ENCODE measurements at regions not wholly inside any gene's neighbourhood (a gene's known extent, or its start where the extent isn't known, plus 50 kb on each side); places are given as distances from the start of the nearest gene placed in this dataset.
"Not testable (repeated sequence)": the region's sequence is repeated elsewhere in the genome, so short reads cannot be mapped to it uniquely, and the experiment has no call there.

DNA sequence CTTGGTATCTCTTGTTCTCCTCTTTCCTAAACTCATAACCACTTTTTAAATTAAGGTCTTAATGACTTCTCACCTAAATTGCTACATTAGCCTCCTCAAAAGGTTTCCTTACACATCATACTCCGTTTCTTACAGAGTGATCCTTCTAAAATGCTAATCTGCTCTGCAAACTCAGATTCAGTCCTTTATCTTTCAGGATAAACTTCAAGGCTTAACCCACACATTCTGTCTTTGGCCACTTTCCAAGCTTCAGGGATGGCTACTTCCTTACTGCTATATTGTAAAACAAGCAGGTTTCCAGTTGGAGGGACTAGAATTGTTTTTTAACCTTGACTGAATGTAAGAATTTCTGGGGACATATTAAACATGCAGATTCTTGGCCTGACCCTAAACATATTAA, 105.5 kb upstream of the CHD1 start:
- no peak for DNase-seq

DNA sequence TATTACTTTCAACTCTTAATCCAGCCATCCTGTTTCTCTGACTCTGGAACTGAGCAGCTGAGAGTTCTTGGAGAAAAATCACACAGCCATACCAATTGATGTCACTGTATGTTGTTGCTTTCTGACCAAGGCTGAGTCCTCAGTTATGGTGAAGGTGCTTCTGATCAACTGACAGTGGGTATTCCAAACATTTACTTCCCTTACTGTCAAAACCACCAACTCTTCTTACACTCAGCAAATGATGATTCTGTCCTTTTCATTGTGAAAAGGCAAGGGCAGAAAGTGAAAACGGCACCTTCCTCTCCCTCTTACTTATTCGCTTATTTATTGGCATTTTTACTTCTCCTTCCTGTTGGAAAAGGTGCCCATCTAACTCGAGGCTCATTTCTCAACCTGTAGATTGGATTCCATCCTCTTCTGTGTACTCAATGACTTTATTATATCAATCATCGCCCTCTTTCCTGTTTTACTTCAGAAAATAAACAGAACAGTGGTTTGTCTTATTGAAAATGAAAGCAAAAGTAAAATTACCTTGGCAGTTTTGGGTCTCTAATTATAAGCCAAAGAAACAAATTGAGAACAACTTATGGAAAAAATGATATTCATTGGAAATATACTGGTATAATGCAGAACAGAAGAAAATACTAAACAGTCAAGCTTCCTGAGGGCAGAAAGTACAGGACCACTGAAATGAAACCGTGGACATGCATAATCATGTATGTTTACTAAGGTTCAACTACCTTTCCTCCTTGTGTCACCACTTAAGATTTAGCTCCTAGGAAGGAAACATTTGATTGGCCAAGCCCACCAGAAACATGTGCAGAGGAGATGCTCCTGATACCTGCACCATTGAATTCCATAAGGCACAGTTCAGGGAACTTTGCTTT, 104.5 kb upstream of the CHD1 start:
- no peak for DNase-seq

DNA sequence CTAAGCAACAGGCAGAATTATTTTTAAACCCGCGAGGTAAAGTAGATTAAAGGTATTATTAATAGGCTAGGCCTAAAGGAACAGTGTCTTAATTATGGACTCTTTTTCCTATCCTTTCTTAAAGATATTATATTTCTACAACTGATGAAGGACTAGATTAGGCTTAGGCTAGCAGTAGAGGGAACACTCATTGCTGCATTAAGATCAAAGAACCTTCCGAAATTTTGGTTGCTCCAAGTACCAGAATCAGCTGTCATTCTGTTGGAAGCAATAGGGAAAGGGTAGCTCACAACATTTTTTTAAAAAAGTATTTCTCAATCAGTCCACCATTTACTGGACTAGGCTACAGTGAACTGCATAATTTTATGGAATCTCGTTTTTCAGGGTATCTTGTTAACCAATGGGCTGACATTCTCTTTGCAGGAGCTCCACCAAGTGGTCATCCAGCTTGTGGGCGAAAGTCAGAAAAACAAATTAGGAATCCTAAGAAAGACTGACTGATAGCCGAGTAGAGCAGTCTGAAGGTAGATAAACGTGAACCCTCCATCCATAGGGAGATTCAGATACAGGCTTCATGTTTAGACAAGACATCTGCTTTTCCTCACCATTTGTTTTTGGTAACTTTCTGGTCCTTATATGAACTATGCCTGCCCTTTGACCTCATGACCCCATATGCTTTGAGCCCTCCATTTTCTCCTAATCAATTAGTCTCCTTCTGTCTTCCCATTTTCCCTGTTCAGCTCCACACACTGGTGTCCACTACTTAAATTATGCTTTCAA, 103.6 kb upstream of the CHD1 start:
- DNase-seq: no peak

DNA sequence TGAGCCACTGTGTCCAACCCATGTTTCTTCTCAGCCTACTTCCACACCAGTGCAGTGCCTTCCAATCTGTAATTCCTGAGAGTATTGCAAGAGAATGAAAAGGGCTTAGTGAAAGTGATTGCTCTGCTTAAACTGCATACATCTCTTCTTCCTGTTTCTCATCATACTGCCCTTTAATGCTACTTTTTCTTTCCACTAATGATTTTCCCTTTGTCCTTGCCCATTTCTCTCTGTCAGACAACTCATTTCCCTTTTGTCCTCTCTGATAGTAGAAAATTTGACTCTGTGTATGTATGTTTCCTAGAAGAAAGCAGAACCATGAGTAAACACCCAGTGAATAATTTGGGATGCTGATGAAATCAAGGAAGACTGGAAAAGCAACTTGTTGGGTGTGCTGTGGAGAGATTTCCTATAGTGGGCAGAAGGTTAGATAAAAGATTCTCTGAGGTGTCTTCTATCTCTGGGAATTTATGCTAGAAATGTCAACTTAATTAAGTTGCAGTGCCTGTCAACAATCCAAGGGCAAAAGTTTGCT, 102.2 kb upstream of the CHD1 start:
- DNase-seq: no peak

DNA sequence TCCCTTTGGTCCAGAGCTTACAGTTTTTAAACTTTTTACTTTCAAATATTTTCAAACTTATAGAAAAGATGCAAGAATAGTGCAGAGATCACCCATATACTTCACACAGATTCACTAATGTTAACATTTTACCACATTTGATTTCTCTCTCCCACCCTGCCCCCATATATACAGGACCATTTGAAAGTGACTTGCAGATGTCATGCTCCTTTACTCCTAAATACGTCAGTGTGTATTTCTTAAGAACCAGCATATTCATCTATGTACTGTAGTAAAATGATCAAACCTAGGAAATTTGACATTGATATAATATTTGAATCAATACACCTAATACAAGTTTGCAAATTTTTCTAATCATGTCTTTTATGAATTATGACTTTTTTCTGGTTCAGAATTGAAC, 100.4 kb upstream of the CHD1 start:
- DNase-seq: no peak

DNA sequence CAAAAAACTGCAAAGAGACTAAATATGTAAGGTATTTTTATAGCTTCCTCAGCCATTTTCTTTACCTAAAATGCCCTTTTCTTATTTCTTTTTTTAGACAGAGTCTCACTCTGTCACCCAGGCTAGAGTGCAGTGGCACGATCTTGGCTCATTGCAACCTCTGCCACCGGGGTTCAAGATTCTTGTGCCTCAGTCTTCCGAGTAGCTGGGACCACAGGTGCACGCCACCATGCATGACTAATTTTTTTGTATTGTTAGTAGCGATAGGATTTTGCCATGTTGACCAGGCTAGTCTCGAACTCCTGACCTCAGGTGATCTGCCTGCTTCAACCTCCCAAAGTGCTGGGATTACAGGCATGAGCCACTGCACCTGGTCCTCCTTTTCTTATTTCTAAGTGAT, 99.4 kb upstream of the CHD1 start:
- not testable (repeated sequence) for DNase-seq

DNA sequence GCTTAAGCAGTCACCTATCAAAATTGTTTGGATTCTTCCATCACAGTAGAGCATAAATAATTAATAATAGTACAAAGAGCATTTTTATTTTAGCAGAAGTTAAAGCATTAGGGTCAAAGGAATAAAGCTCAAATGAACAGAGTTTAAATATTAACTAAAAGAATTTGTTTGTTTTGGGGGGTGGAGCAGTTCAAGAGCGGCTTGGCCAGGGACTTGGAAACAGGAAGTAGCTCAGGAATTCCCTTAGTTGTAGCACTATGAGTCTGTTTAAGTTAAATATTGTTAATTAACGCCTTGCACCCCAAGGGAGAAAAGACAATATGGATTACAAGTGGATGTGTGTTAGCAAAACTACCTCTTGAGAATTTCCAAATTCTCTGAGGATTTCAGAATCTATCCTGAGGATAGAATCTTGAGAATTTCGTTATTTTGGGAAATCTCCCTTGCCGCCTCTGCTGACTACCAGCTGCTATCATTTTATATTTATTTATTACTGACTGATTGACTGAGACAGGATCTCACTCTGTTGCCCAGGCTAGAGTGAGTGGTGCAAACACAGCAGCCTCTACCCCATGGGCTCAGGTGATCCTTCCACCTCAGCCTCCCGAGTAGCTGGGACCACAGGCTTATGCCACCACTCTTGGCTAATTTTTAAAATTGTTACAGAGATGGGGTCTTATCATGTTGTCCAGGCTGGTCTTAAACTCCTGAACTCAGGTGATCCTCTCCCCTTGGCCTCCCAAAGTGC, 96.7 kb upstream of the CHD1 start:
- no peak for DNase-seq

DNA sequence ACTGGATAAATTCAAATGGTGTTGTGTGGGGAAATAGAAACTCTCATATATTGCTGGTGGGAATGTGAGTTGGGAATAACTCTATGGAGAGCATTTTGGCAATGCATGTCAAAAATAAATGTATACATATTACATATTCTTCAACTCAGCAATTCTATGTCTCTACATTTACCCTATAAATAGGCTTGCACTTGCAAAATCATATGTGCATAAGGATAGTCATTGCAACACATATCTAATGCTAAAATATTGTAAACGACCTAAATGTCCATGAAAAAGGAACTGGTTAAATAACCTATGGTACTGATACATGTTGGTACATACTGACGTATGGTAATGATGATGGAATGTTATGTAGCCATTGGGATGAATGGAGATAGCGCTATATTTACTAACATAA, 94.5 kb upstream of the CHD1 start:
- DNase-seq: no peak

DNA sequence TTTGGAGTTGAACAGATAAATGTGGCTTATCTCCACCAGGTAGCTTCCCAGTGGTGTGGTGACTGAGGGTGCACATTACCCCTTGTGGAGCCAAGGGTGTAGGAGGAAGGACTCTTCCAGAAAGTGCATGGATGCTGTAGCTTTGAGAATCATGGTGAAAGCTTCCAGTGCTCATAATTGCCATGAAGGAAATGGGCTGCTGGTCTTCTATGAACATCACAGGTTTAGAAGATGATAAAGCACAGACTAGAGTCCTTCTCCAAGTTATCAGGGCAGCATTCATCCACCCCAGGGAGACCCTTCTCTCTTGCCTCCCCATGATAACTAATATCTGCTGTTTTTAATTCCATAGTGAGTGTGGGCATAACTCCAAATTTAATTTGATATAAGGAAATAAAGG, 93.4 kb upstream of the CHD1 start:
- no peak for DNase-seq

DNA sequence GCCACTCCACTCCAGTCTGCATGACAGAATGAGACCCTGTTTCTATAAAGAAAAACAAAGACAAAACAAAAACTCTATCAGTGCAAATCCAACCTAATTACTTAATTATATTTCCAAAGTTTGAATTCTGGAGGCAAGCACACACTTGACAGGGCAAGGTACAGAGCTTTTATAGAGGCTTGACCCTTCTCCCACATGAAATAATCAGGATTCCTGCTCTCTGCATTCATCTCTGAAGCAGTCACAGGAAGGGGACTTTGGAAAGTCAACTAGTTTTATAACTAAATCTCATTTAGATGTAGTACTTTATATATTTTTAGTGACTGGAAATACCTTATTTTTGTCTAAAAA, 91.9 kb upstream of the CHD1 start:
- no peak for DNase-seq

DNA sequence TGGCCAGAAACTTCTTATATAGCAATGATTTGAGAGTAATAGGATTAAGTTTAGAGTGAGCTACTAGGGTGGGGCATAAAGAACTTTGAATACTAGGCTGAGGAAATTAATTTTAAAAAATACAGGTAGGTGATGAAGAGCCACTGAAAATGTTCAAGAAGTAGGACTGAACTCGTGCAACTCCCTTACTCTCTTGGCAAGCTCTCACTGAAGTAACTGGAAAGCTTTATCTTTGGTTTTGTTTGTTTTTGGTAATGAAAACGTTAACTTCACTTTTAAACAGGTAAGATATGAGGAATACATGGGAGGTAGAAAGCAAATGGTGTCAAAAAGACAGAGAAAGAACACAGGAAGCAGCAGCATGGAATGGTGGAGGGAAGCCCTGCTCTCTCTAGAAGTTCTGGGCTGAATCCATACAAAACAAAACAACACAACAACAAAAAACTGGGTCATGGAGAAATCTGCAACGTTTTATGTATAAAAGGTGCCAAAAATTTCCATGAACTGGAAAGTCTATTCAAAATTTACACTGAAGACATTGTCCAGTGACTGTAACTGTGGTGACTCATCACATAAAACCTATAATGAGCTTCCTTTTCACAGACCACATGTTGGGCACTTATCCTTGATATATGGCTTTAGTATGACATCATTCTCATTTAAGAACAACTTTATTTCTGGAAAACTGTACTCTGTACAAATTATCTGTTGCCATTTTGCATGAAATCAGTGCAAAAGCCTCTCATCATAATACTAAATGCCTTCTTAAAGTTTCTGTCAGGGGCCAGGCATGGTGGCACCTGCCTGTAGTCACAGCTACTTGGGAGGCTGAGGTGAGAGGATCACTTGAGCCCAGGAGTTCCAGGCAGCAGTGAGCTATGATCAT, 91.2 kb upstream of the CHD1 start:
- no peak for DNase-seq

DNA sequence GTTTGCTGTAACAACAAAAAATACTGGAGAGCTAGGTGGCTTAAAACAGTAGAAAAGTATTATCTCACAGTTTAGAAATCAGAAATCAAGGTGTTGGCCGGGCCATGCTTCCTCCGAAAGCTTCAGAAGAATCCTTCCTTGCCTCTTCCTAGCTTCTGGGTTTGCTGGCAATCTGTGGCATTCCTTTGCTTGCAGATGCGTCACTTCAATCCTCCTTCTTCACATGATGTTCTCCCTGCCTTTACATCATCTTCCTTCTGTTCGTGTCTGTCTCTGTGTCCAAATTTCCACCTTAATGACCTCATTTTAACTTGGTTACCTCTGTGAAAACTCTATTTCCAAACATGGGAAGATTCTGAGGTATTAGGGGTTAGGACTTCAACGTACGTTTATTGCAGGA, 90.4 kb upstream of the CHD1 start:
- DNase-seq: no peak

DNA sequence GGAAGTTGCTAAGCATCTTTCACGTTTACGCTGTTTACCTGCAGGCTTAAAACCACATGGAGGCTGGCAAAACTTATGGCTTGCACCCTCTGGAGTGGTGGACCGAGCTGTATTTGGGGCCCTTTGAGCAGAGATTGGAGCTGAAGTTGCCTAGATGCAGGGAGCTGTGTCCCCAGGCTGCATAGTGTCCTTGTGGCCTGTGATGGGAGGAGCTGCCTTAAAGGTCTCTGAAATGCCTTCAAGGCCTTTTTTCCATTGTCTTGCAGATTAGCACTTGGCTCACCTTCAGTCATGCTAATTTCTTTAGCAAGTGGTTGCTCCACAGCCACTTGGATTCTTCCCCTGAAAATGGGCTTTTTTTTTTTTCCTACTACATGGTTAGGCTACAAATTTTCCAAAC, 81.5 kb upstream of the CHD1 start:
- no peak for DNase-seq

DNA sequence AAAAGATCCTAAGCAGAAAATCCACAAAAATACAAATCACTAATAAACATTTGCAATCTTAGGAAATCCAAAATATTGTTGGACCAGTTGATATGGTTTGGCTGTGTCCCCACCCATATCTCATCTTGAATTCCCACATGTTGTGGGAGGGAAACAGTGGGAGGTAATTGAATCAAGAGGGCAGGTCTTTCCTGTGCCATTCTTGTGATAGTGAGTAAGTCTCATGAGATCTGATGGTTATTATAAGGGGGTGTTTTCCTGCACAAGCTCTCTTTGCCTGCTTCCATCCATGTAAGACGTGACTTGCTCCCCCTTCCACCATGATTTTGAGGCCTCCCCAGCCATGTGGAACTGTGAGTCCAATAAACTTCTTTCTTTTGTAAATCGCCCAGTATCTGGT, 79.2 kb upstream of the CHD1 start:
- not testable (repeated sequence) for DNase-seq

DNA sequence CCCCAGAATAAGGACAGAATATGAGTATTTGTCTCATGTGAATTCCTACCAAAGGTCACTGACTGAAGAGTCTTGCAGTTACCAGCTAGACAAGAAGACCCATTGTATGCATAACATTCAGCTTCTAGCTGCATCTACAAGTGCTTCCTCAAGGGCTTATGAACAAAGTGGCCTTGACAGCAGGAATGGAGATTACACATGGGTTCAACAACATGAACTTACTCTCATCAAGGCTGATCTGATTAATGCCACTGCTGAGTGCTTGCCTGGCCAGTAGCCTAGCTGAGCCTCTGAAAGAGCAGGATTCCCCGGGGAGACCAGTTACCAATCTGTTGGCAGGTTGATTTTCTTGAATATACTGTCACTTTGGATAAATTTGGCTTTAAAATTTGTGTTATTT, 76.7 kb upstream of the CHD1 start:
- no peak for DNase-seq

DNA sequence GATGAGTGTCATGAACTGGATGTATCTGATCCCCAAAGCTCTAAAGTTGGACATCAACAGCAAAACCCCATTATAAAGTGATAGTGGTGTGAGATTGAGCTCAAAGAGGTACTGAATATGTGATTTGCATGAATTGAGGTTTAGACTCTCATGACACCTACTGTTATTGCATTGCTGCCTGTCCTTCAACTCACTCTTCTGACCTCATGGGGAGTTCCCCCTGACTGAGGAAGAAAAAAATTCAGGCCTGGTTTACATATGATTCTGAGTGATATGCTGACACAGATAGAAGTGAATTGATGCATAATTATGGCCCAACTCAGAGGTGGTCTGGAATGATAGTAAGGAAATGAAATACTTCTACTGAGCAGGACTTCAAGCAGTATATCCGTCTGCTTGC, 76.2 kb upstream of the CHD1 start:
- no peak for DNase-seq

DNA sequence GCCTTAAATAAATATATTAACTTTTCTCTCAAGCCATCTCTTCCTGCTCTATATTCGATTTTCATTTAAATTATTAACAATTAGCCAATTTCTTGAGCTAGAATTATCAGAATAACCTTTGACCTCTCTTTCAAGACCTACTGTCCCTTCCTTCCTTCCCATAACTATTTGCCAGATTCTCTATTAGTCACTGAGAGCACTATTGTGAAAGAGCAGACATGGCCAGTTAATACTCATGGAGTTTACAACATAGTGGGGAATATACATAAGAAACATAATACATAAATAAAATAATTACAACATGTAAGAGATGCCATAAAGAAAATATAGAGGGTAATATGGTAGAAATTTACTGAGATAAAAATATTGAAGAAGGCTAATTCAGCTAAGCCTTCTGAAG, 72.1 kb upstream of the CHD1 start:
- no peak for DNase-seq

DNA sequence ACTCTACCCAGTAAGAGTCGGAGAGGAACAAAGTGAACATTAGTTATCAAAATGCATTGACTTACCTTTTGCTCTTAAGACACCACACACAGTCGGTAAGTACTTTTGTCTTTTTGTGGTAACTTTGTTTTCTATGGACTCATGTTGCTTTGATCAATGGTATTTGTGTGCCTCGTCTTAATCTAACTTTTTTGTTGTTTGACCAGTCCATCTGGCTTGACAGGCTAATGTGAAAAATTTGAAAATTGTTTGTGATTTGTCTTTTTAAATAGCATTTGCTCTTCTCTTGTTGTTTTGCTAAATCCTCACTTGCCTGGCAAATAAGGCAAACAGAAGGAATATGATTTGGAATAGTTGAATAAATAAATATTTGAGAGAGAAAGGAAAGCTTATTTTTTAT, 71.4 kb upstream of the CHD1 start:
- DNase-seq: no peak

DNA sequence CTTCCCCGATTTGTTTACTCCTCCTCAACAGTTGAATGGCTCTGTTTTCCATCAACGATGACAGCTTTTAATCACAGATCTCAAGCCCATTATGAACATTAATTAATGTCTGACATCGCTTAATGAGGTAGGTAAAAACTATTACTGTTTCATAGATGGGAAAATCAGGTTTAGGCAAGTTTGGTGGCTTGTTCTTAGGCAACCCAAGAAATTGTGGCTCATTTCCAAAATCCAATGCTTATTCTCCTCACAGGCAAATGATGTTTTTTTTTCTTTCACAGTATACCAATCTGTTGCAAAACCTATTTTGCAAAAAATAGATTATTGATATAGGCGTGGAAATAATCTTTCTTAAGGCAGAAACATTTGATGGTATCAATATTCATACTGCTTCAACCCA, 70.8 kb upstream of the CHD1 start:
- DNase-seq: no peak

DNA sequence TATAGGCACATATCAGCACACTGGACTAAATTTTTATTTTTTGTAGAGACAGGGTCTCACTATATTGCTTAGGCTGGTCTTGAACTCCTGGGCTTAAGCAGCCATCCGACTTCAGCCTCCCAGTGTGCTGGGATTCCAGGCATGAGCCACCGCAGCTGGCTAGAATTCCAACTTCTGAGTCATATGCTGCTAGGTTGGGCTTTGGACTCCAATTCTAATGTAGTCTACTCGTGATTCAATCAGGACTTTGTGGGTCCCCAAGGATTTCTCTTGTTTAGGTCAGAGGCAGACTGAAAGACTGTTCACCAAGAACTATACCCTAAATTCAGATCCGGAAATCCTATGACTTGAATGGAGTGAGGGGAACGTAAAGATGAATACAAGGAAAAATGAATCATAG, 68.2 kb upstream of the CHD1 start:
- no peak for DNase-seq

DNA sequence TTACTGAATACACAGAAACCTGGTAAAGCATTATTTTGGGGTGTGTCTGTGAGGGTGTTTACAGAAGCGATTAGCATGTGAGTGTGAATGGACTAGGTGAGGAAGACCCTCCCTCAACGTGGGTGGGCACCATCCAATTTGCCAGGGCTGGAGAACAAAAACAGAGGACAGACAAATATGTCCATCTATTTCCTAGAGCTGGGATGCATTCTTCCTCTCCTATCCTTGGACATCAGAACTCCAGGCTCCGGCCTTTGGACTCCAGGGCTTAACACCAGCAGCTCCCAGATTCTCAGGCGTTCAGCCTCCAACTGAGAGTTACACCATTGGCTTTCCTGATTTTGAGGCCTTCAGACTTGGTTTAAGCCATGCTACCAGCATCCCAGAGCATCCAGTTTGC, 65.8 kb upstream of the CHD1 start:
- no peak for DNase-seq

DNA sequence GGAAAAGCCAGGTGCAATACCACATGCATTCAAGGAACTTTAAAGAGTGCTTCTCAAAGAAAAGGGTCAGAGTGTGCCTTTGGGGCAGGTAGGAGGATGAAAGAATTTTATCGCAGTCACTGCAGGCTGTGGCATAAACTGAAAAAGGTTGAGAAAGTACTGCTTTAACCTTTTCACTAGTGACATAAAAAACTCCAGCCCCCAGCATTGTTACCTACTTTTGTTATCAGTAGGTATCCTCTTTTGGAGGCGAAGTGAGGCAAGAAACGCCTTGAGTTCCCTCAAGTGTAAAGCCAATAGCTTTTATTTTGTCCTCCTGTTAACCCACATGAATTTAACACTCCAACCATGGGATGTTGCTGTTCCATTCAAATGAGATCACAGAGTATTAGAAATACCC, 64.7 kb upstream of the CHD1 start:
- DNase-seq: no peak

DNA sequence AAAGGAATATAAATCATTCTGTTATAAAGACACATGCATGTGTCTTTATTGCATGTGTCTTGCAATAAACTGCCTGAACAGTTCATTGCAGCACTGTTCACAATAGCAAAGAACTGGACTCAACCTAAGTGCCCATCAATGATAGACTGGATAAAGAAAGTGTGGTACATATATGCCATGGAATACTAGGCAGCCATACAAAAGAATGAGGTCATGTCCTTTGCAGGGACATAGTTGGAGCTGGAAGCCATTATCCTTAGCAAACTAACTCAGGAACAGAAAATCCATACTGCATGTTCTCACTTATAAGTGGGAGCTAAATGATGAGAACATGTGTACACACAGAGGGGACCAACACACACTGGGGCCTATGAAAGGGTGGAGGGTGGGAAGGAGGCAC, 63.7 kb upstream of the CHD1 start:
- no peak for DNase-seq
